Uterus (tissue), 3 donors: ENCODE measurements at regions not wholly inside any gene's neighbourhood (a gene's known extent, or its start where the extent isn't known, plus 50 kb on each side); places are given as distances from the start of the nearest gene placed in this dataset.
"Not testable (repeated sequence)": the region's sequence is repeated elsewhere in the genome, so short reads cannot be mapped to it uniquely, and the experiment has no call there.

ENCODE experiments used
- DNase-seq, 2 donors: peaks; one replicate each; pipeline ENCODE4 v3.0.0-alpha.2; 2019 to 2020
- H3K27ac ChIP-seq, 2 donors: fragments of 200-600 bp; sonication (generic); 1 replicate in 1 of 2; 2 replicates in 1 of 2; pipeline ENCODE4 v1.5.1; 2016 to 2018
- H3K27me3 ChIP-seq, 2 donors: fragments of 200-600 bp; sonication (generic); one replicate each; pipeline ENCODE4 v1.5.1; 2018 to 2019; ENCODE audit warnings: control low read depth in 1 of 2
- H3K36me3 ChIP-seq, 2 donors: fragments of 200-600 bp; sonication (generic); one replicate each; pipeline ENCODE4 v1.5.1; 2019; ENCODE audit warnings: control low read depth in 1 of 2
- H3K4me1 ChIP-seq, 2 donors: fragments of 200-600 bp; sonication (generic); one replicate each; pipeline ENCODE4 v1.5.1; 2018 to 2019; ENCODE audit warnings: control low read depth in 1 of 2
- H3K4me3 ChIP-seq, 2 donors: fragments of 200-600 bp; sonication (generic); 1 replicate in 1 of 2; 2 replicates in 1 of 2; pipeline ENCODE4 v1.5.1; 2018 to 2019; ENCODE audit warnings: mild to moderate bottlenecking in 1 of 2
- H3K9me3 ChIP-seq, 2 donors: fragments of 200-600 bp; sonication (generic); one replicate each; pipeline ENCODE4 v1.5.1; 2019; ENCODE audit warnings: control low read depth in 1 of 2
- CTCF ChIP-seq, 4 experiments: fragments of 200-600 bp in 2 of 4; fragments of 450-650 bp in 2 of 4; sonication (generic) in 2 of 4; IDR thresholded peaks; one replicate each; pipeline ENCODE4 v1.5.1; 2016 to 2019; ENCODE audit warnings: antibody characterized with exemption in 4 of 4, mild to moderate bottlenecking in 2 of 4, moderate library complexity in 1 of 4
- POLR2A ChIP-seq, 2 donors: fragments of 450-650 bp; IDR thresholded peaks; one replicate each; pipeline ENCODE4 v1.6.1; 2016; ENCODE audit warnings: antibody characterized with exemption in 2 of 2, mild to moderate bottlenecking in 1 of 2, moderate library complexity in 1 of 2
- intact Hi-C: fragments of 100-400 bp; cut with DNase I; formaldehyde crosslinking; loops from one replicate; pipeline ENCODE4 v1.15.1; 2023; ENCODE audit warnings: low total_unique reads
- donor health status: DM: yes; HTN: yes; CAD: no.

GRCh38 chr2:118375907-118376485 lies 287.7 kb downstream of the INSIG2 start:
- intact Hi-C loops, result no loop called here
- TF ChIP-seq POLR2A (IDR thresholded peaks at IDR 0.05) (no peak), CTCF (IDR thresholded peaks at IDR 0.05) (no peak)
- no peaks in the 10 kb centered on the region for H3K9me3 ChIP-seq

GRCh38 chr2:118374974-118375755 lies 286.9 kb downstream of the INSIG2 start:
- intact Hi-C loops, result no loop called here
- H3K27ac ChIP-seq, result no peak overlapping the region
- no peaks in the 10 kb centered on the region for H3K36me3 ChIP-seq
- no peak for DNase-seq
- H3K4me3 ChIP-seq, result no peak overlapping the region
- TF ChIP-seq POLR2A (IDR thresholded peaks at IDR 0.05) (no peak), CTCF (IDR thresholded peaks at IDR 0.05) (no peak)
- no peaks in the 10 kb centered on the region for H3K27me3 ChIP-seq
- no peaks in the 10 kb centered on the region for H3K9me3 ChIP-seq
- no peaks in the 10 kb centered on the region for H3K4me1 ChIP-seq

More at GRCh38 chr2:118375907-118376485, 287.7 kb downstream of the INSIG2 start:
- H3K27ac ChIP-seq, result no peak overlapping the region
- DNase-seq, result no peak
- no peaks in the 10 kb centered on the region for H3K36me3 ChIP-seq
- H3K4me3 ChIP-seq, result no peak overlapping the region
- no peaks in the 10 kb centered on the region for H3K27me3 ChIP-seq
- H3K4me1 ChIP-seq, result no peaks in the 10 kb centered on the region

- intact Hi-C loops, result no loop called here
- Histone ChIP-seq H3K27me3 (no peaks in the 10 kb centered on the region), H3K36me3 (no peaks in the 10 kb centered on the region), H3K27ac (no peak overlapping the region), H3K9me3 (no peaks in the 10 kb centered on the region), H3K4me3 (no peak overlapping the region), H3K4me1 (no peaks in the 10 kb centered on the region)
- DNase-seq, result no peak
- no peak for TF ChIP-seq CTCF (IDR thresholded peaks at IDR 0.05)
- TF ChIP-seq POLR2A (IDR thresholded peaks at IDR 0.05), result no peak
Observed at GRCh38 chr2:118372886-118373830, 284.9 kb downstream of the INSIG2 start.

- H3K9me3 ChIP-seq, result no peaks in the 10 kb centered on the region
- H3K27me3 ChIP-seq, result no peaks in the 10 kb centered on the region
- H3K4me3 ChIP-seq, result no peak overlapping the region
- no peak for DNase-seq
- no peaks in the 10 kb centered on the region for H3K36me3 ChIP-seq
- no peaks in the 10 kb centered on the region for H3K4me1 ChIP-seq
- TF ChIP-seq CTCF (IDR thresholded peaks at IDR 0.05) (no peak), POLR2A (IDR thresholded peaks at IDR 0.05) (no peak)
- intact Hi-C loops, result no loop called here
- no peak overlapping the region for H3K27ac ChIP-seq
Observed at GRCh38 chr2:118371515-118371914, 283.2 kb downstream of the INSIG2 start.

- H3K36me3 ChIP-seq, H3K4me3 ChIP-seq, intact Hi-C loops, H3K27ac ChIP-seq, DNase-seq, H3K9me3 ChIP-seq, H3K27me3 ChIP-seq, H3K4me1 ChIP-seq: not testable (repeated sequence)
Observed at GRCh38 chr2:118369521-118369920, 281.2 kb downstream of the INSIG2 start.
